Astrocyte (in vitro differentiated cells and primary cell): ENCODE measurements at regions not wholly inside any gene's neighbourhood (a gene's known extent, or its start where the extent isn't known, plus 50 kb on each side); places are given as distances from the start of the nearest gene placed in this dataset.
A peak's percentile ranks its signal among the peaks of the same experiment; 100 is the strongest.

Experiments used
- DNase-seq: peaks from one replicate; pipeline ENCODE4 v3.0.0-alpha.2; 2010; ENCODE audit warnings: low read depth
- FAIRE-seq: peaks from 2 replicates; lab custom pipeline; 2011; peaks lifted over from hg19 to GRCh38; lab: Jason Lieb, UNC
- H2AFZ ChIP-seq: 2 replicates; pipeline ENCODE4 v1.6.0; 2012; ENCODE audit warnings: low read depth, low read length, inconsistent platforms
- H3K27ac ChIP-seq: 2 replicates; pipeline ENCODE4 v1.5.1; 2011; ENCODE audit warnings: low read depth, low read length, inconsistent platforms
- H3K27me3 ChIP-seq: 2 replicates; pipeline ENCODE4 v1.6.0; 2011; ENCODE audit warnings: low read length, inconsistent platforms; ENCODE audit not compliant: insufficient read depth
- H3K36me3 ChIP-seq: 2 replicates; pipeline ENCODE4 v1.5.1; 2011; ENCODE audit warnings: low read length, inconsistent platforms; ENCODE audit not compliant: insufficient read depth
- H3K4me1 ChIP-seq: 2 replicates; pipeline ENCODE4 v1.5.1; 2011; ENCODE audit warnings: low read length, inconsistent platforms; ENCODE audit not compliant: insufficient read depth
- H3K4me2 ChIP-seq: 2 replicates; pipeline ENCODE4 v1.6.0; 2012; ENCODE audit warnings: low read length, inconsistent platforms
- H3K4me3 ChIP-seq: 2 replicates; pipeline ENCODE4 v1.5.1; 2011; ENCODE audit warnings: low read depth, mild to moderate bottlenecking, low read length, inconsistent platforms; ENCODE audit not compliant: insufficient read depth
- H3K79me2 ChIP-seq: 2 replicates; pipeline ENCODE4 v1.6.0; 2012; ENCODE audit warnings: mild to moderate bottlenecking, low read length, inconsistent platforms; ENCODE audit not compliant: insufficient read depth
- H3K9ac ChIP-seq: 2 replicates; pipeline ENCODE4 v1.6.0; 2012; ENCODE audit warnings: mild to moderate bottlenecking, low read length, inconsistent platforms
- H3K9me3 ChIP-seq: 2 replicates; pipeline ENCODE4 v1.5.1; 2012; ENCODE audit warnings: low read depth, mild to moderate bottlenecking, low read length, inconsistent platforms; ENCODE audit not compliant: insufficient read depth
- H4K20me1 ChIP-seq: 2 replicates; pipeline ENCODE4 v1.6.0; 2012; ENCODE audit warnings: low read length, inconsistent platforms; ENCODE audit not compliant: insufficient read depth
- H3K27ac Mint-ChIP-seq: one replicate; pipeline ENCODE4 v1.8.0; 2021; ENCODE audit warnings: mild to moderate bottlenecking, mixed read lengths; ENCODE audit not compliant: unreplicated experiment
- H3K27me3 Mint-ChIP-seq: one replicate; pipeline ENCODE4 v1.8.0; 2021; ENCODE audit warnings: low read depth, mixed read lengths; ENCODE audit not compliant: unreplicated experiment
- H3K36me3 Mint-ChIP-seq: one replicate; pipeline ENCODE4 v1.8.0; 2021; ENCODE audit warnings: low read depth, mixed read lengths; ENCODE audit not compliant: unreplicated experiment
- H3K4me1 Mint-ChIP-seq: one replicate; pipeline ENCODE4 v1.8.0; 2021; ENCODE audit warnings: low read depth, mixed read lengths; ENCODE audit not compliant: unreplicated experiment
- H3K4me3 Mint-ChIP-seq: one replicate; pipeline ENCODE4 v1.8.0; 2021; ENCODE audit warnings: mild to moderate bottlenecking, moderate library complexity, mixed read lengths; ENCODE audit not compliant: unreplicated experiment
- H3K9me3 Mint-ChIP-seq: one replicate; pipeline ENCODE4 v1.8.0; 2021; ENCODE audit warnings: mild to moderate bottlenecking, mixed read lengths; ENCODE audit not compliant: unreplicated experiment
- EZH2 ChIP-seq: IDR thresholded peaks from 2 replicates; pipeline ENCODE4 v1.6.1; 2012; ENCODE audit warnings: mild to moderate bottlenecking, low read length, inconsistent platforms; ENCODE audit not compliant: insufficient read depth
- TF ChIP-seq, protein P1 (sequence below): IDR thresholded peaks from 2 replicates; pipeline ENCODE4 v1.5.1; 2011; ENCODE audit warnings: low read depth, mild to moderate bottlenecking, inconsistent platforms, low read length, moderate library complexity; ENCODE audit not compliant: insufficient read depth

DNA sequence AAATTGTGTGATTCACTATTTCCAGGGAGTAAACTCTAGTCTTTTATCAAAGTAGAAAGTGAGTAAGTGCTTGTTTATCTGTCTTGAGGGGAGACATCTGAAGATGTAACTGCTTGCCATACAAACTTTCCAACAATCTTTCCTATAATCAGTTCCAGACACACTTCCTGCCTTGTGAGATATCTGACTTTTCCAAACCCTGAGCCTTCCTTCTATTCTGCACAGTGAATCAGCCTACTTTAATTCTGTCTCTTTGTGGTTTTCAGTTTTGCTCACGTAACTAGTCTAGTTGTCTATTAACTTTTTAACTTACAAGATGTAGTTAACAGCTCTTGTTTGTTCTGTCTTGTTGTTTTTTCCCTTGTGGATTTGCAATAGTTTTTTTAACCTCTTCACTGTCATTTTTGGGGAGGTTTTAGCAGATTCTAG lies 947.8 kb downstream of the C4orf33 start:
- no peak overlapping the region for H3K9ac ChIP-seq
- Mint-ChIP-seq H3K27ac (peak overlapping the region; percentile 43), H3K4me1 (peaks cover 17% of the 10 kb centered on the region), H3K9me3 (peaks cover 2% of the 10 kb centered on the region), H3K27me3 (no peaks in the 10 kb centered on the region), H3K36me3 (no peaks in the 10 kb centered on the region), H3K4me3 (no peak overlapping the region)
- no peak overlapping the region for H2AFZ ChIP-seq
- H3K36me3 ChIP-seq, result no peaks in the 10 kb centered on the region
- H3K4me3 ChIP-seq, result no peak overlapping the region
- TF ChIP-seq, protein P1, sequence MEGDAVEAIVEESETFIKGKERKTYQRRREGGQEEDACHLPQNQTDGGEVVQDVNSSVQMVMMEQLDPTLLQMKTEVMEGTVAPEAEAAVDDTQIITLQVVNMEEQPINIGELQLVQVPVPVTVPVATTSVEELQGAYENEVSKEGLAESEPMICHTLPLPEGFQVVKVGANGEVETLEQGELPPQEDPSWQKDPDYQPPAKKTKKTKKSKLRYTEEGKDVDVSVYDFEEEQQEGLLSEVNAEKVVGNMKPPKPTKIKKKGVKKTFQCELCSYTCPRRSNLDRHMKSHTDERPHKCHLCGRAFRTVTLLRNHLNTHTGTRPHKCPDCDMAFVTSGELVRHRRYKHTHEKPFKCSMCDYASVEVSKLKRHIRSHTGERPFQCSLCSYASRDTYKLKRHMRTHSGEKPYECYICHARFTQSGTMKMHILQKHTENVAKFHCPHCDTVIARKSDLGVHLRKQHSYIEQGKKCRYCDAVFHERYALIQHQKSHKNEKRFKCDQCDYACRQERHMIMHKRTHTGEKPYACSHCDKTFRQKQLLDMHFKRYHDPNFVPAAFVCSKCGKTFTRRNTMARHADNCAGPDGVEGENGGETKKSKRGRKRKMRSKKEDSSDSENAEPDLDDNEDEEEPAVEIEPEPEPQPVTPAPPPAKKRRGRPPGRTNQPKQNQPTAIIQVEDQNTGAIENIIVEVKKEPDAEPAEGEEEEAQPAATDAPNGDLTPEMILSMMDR, result no peak
- TF ChIP-seq EZH2, result no peak
- no peak for DNase-seq
- H3K27me3 ChIP-seq, result no peaks in the 10 kb centered on the region
- no peaks in the 10 kb centered on the region for H4K20me1 ChIP-seq
- no peaks in the 10 kb centered on the region for H3K9me3 ChIP-seq
- no peaks in the 10 kb centered on the region for H3K79me2 ChIP-seq
- H3K4me2 ChIP-seq, result no peak overlapping the region
- no peak for FAIRE-seq
- H3K4me1 ChIP-seq, result no peaks in the 10 kb centered on the region
- H3K27ac ChIP-seq, result no peak overlapping the region

DNA sequence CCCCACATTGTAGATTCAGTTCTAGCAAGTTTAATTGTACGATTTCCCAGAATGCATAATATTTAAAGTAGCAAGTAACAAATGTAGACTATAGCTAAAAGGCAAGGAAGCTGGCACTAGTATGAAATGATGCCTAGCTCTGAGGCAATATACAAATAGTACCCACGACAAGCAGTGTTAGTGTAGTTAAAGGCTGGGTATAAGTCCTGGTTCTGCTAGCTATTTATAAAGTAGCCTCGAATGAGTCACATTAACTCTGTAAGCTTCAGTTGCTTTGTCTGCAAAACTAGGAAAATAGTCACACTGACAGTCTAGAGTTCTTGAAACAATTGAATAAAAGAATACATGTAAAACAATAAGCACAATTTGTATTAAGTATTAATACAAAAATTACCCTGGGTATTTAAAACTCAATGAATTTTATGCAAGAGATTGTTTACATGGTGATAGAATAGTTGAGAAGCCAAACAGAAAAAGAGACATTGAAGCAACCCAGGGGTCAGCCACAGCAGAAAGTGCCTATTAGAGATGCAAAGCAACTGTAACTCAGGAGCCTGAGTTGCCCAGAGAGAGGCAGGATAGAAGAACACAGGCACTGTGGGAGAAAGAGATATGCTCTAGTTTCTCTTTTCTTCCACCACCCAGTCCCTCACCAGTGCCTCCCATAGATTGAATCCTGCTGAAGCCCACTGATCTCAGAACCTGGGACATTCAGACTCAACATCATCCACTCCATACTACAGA lies 949.0 kb downstream of the C4orf33 start:
- H3K4me1 Mint-ChIP-seq, result peaks cover 17% of the 10 kb centered on the region
- H3K9me3 Mint-ChIP-seq, result peaks cover 5% of the 10 kb centered on the region
- H3K36me3 Mint-ChIP-seq, result no peaks in the 10 kb centered on the region
- no peaks in the 10 kb centered on the region for H3K4me1 ChIP-seq
- H4K20me1 ChIP-seq, result no peaks in the 10 kb centered on the region
- H3K4me3 Mint-ChIP-seq, result no peak overlapping the region
- no peaks in the 10 kb centered on the region for H3K27me3 ChIP-seq
- no peak for FAIRE-seq
- no peaks in the 10 kb centered on the region for H3K36me3 ChIP-seq
- no peak overlapping the region for H3K27ac ChIP-seq
- no peaks in the 10 kb centered on the region for H3K9me3 ChIP-seq
- H3K27me3 Mint-ChIP-seq, result no peaks in the 10 kb centered on the region
- H2AFZ ChIP-seq, result no peak overlapping the region
- no peak for DNase-seq
- H3K4me3 ChIP-seq, result no peak overlapping the region
- H3K4me2 ChIP-seq, result no peak overlapping the region
- H3K9ac ChIP-seq, result no peak overlapping the region
- H3K27ac Mint-ChIP-seq, result peak overlapping the region; percentile 74
- no peaks in the 10 kb centered on the region for H3K79me2 ChIP-seq
- no peak for TF ChIP-seq EZH2
- TF ChIP-seq, protein P1, result no peak

DNA sequence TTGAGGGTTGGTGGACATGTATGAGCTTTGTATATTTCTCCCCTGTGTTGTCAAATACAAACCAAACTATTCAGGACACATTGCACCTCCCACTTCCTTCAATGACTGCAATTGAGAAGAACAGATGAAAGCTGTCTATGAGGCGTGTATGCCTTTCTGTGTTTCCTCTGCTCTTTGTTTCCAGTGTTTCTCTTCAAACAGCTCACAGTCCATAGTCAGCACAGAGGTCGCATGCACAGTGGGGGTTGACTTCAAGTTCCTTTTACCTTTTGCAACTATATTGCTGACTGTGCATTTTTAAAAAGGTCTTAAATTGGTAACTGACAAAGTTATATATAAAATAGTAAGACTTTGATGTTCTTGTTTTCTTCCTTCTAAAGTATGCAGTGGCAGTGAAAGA lies 957.8 kb downstream of the C4orf33 start:
- FAIRE-seq (no peak), DNase-seq (no peak)
- Mint-ChIP-seq H3K4me1 (no peaks in the 10 kb centered on the region), H3K27ac (no peak overlapping the region), H3K27me3 (no peaks in the 10 kb centered on the region), H3K4me3 (no peak overlapping the region), H3K9me3 (peaks cover 6% of the 10 kb centered on the region), H3K36me3 (no peaks in the 10 kb centered on the region)
- Histone ChIP-seq H3K4me2 (no peak overlapping the region), H3K9ac (no peak overlapping the region), H3K4me3 (no peak overlapping the region), H3K27ac (no peak overlapping the region), H4K20me1 (no peaks in the 10 kb centered on the region), H3K79me2 (no peaks in the 10 kb centered on the region), H3K27me3 (no peaks in the 10 kb centered on the region), H3K4me1 (no peaks in the 10 kb centered on the region), H2AFZ (no peak overlapping the region), H3K36me3 (no peaks in the 10 kb centered on the region), H3K9me3 (no peaks in the 10 kb centered on the region)
- TF ChIP-seq, protein P1, result no peak
- TF ChIP-seq EZH2, result no peak
